GM12873 (cell line): ENCODE measurements at regions not wholly inside any gene's neighbourhood (a gene's known extent, or its start where the extent isn't known, plus 50 kb on each side); places are given as distances from the start of the nearest gene placed in this dataset.

Experiments used
- CTCF ChIP-seq: IDR thresholded peaks from 2 replicates; pipeline ENCODE4 v1.5.1; 2012; ENCODE audit warnings: low read depth, mild to moderate bottlenecking, moderate library complexity, low read length, control low read depth; ENCODE audit not compliant: insufficient read depth; ENCODE audit errors: missing control alignments

- no peak for TF ChIP-seq CTCF
These were observed 91.0 kb downstream of the FEM1C start for GRCh38 chr5:115453391-115454095.

- TF ChIP-seq CTCF = no peak
These were observed 91.9 kb downstream of the FEM1C start for GRCh38 chr5:115452536-115453235.

- TF ChIP-seq CTCF = no peak
These were observed 92.5 kb downstream of the FEM1C start for GRCh38 chr5:115452083-115452482.

GRCh38 chr5:115450741-115451140 lies 93.8 kb downstream of the FEM1C start:
- no peak for TF ChIP-seq CTCF

- no peak for TF ChIP-seq CTCF
These were observed 103.7 kb downstream of the FEM1C start for GRCh38 chr5:115440782-115441451.

GRCh38 chr5:115439639-115440038 lies 104.9 kb downstream of the FEM1C start:
- no peak for TF ChIP-seq CTCF

- no peak for TF ChIP-seq CTCF
These were observed 105.5 kb downstream of the FEM1C start for GRCh38 chr5:115439042-115439441.
